MM.1S (cell line): ENCODE measurements at regions not wholly inside any gene's neighbourhood (a gene's known extent, or its start where the extent isn't known, plus 50 kb on each side); places are given as distances from the start of the nearest gene placed in this dataset.

Experiments
- DNase-seq: peaks from one replicate; pipeline ENCODE4 v3.0.0-alpha.2; 2015
- H2AFZ ChIP-seq: fragments of 300-600 bp; sonication (generic); 2 replicates; pipeline ENCODE4 v1.6.0; 2016; ENCODE audit warnings: antibody characterized with exemption, low read length
- H3F3A ChIP-seq: fragments of 300-600 bp; sonication (generic); 2 replicates; pipeline ENCODE4 v1.6.1; 2016; ENCODE audit warnings: mild to moderate bottlenecking, antibody characterized with exemption, low read length, moderate library complexity, mixed read lengths; ENCODE audit not compliant: insufficient read depth
- H3K27ac ChIP-seq: fragments of 300-600 bp; sonication (generic); 2 replicates; pipeline ENCODE4 v1.5.1; 2016; ENCODE audit warnings: mild to moderate bottlenecking, low read length
- H3K27me3 ChIP-seq: fragments of 300-600 bp; sonication (generic); replicated peaks from 2 replicates; pipeline ENCODE4 v1.6.0; 2016; ENCODE audit warnings: low read length; ENCODE audit not compliant: insufficient read depth
- H3K36me3 ChIP-seq: fragments of 300-600 bp; sonication (generic); replicated peaks from 2 replicates; pipeline ENCODE4 v1.6.1; 2016; ENCODE audit warnings: mild to moderate bottlenecking, low read length, mixed read lengths; ENCODE audit not compliant: insufficient read depth
- H3K4me1 ChIP-seq: fragments of 300-600 bp; sonication (generic); 2 replicates; pipeline ENCODE4 v1.6.1; 2016; ENCODE audit warnings: low read length, mixed read lengths
- H3K4me2 ChIP-seq: fragments of 300-600 bp; sonication (generic); 2 replicates; pipeline ENCODE4 v1.6.0; 2016; ENCODE audit warnings: low read depth, low read length
- H3K4me3 ChIP-seq: fragments of 300-600 bp; sonication (generic); 2 replicates; pipeline ENCODE4 v1.5.1; 2016; ENCODE audit warnings: low read length, mixed read lengths
- H3K79me2 ChIP-seq: fragments of 300-600 bp; sonication (generic); 2 replicates; pipeline ENCODE4 v1.6.1; 2016; ENCODE audit warnings: mixed run types, low read length, mixed read lengths
- H3K9ac ChIP-seq: fragments of 300-600 bp; sonication (generic); 2 replicates; pipeline ENCODE4 v1.6.1; 2016; ENCODE audit warnings: low read length, mixed read lengths
- H3K9me2 ChIP-seq: fragments of 300-600 bp; sonication (generic); replicated peaks from 2 replicates; pipeline ENCODE4 v1.6.1; 2016; ENCODE audit warnings: mild to moderate bottlenecking, low read length, mixed read lengths; ENCODE audit not compliant: insufficient read depth
- H3K9me3 ChIP-seq: fragments of 300-600 bp; sonication (generic); replicated peaks from 2 replicates; pipeline ENCODE4 v1.6.1; 2016; ENCODE audit warnings: mild to moderate bottlenecking, low read length, mixed read lengths; ENCODE audit not compliant: insufficient read depth
- H4K20me1 ChIP-seq: fragments of 300-600 bp; sonication (generic); 2 replicates; pipeline ENCODE4 v1.6.1; 2016; ENCODE audit warnings: mild to moderate bottlenecking, low read length, moderate library complexity, mixed read lengths; ENCODE audit not compliant: insufficient read depth
- CTCF ChIP-seq: fragments of 300-600 bp; sonication (generic); IDR thresholded peaks from 2 replicates; pipeline ENCODE4 v1.5.1; 2016; ENCODE audit warnings: antibody characterized with exemption, low read length, mixed read lengths
- EZH2 ChIP-seq: fragments of 300-600 bp; sonication (generic); optimal IDR thresholded peaks from 2 replicates; pipeline ENCODE3; 2017; ENCODE audit warnings: low read depth, mild to moderate bottlenecking, antibody characterized with exemption, low read length, mixed read lengths
- EZH2phosphoT487 ChIP-seq: fragments of 300-600 bp; sonication (generic); IDR thresholded peaks from 2 replicates; pipeline ENCODE4 v1.6.1; 2018; ENCODE audit warnings: antibody characterized with exemption, low read length

GRCh38 chr22:44590291-44590690 lies 92.3 kb upstream of the RTL6 start:
- DNase-seq = no peak
- no peaks in the 10 kb centered on the region for H3K9me3 ChIP-seq
- no peak for TF ChIP-seq EZH2
- no peak for TF ChIP-seq EZH2phosphoT487
- TF ChIP-seq CTCF = no peak

GRCh38 chr22:44589831-44590230 lies 91.8 kb upstream of the RTL6 start:
- Histone ChIP-seq H3K4me1 (no peaks in the 10 kb centered on the region), H3K36me3 (no peaks in the 10 kb centered on the region), H3K79me2 (no peaks in the 10 kb centered on the region), H2AFZ (no peak overlapping the region), H3K4me2 (no peak overlapping the region), H3F3A (no peaks in the 10 kb centered on the region), H3K27ac (no peak overlapping the region), H4K20me1 (no peaks in the 10 kb centered on the region), H3K27me3 (peaks cover 93% of the 10 kb centered on the region), H3K9me2 (no peaks in the 10 kb centered on the region), H3K9ac (no peak overlapping the region), H3K9me3 (no peaks in the 10 kb centered on the region), H3K4me3 (no peak overlapping the region)
- TF ChIP-seq EZH2phosphoT487 (no peak), CTCF (no peak), EZH2 (no peak)
- no peak for DNase-seq

More at GRCh38 chr22:44590291-44590690, 92.3 kb upstream of the RTL6 start:
- Histone ChIP-seq H3K27me3 (peaks cover 95% of the 10 kb centered on the region), H3K27ac (no peak overlapping the region), H3K9me2 (no peaks in the 10 kb centered on the region), H3F3A (no peaks in the 10 kb centered on the region), H3K9ac (no peak overlapping the region), H3K4me2 (no peak overlapping the region), H2AFZ (no peak overlapping the region), H3K4me3 (no peak overlapping the region), H4K20me1 (no peaks in the 10 kb centered on the region), H3K4me1 (no peaks in the 10 kb centered on the region), H3K36me3 (no peaks in the 10 kb centered on the region), H3K79me2 (no peaks in the 10 kb centered on the region)

GRCh38 chr22:44588348-44588747 lies 90.3 kb upstream of the RTL6 start:
- no peak overlapping the region for H3K4me2 ChIP-seq
- no peaks in the 10 kb centered on the region for H3K36me3 ChIP-seq
- no peak overlapping the region for H2AFZ ChIP-seq
- H3K27ac ChIP-seq = no peak overlapping the region
- no peak for DNase-seq
- H3K27me3 ChIP-seq = peaks cover 97% of the 10 kb centered on the region
- H3K4me1 ChIP-seq = no peaks in the 10 kb centered on the region
- TF ChIP-seq EZH2phosphoT487 (no peak), EZH2 (no peak), CTCF (no peak)
- no peaks in the 10 kb centered on the region for H3F3A ChIP-seq
- no peaks in the 10 kb centered on the region for H3K9me2 ChIP-seq
- no peaks in the 10 kb centered on the region for H3K9me3 ChIP-seq
- H3K9ac ChIP-seq = no peak overlapping the region
- H4K20me1 ChIP-seq = no peaks in the 10 kb centered on the region
- no peak overlapping the region for H3K4me3 ChIP-seq
- H3K79me2 ChIP-seq = no peaks in the 10 kb centered on the region
